Cardiac muscle cell (in vitro differentiated cells and primary cell): ENCODE measurements at regions not wholly inside any gene's neighbourhood (a gene's known extent, or its start where the extent isn't known, plus 50 kb on each side); places are given as distances from the start of the nearest gene placed in this dataset.

Experiments used
- DNase-seq, 2 donors: peaks; one replicate each; pipeline versions ENCODE4 v3.0.0 to v3.0.0-alpha.2; 2010 to 2017; ENCODE audit warnings: low read depth in 1 of 2, low spot score in 1 of 2
- H3K27ac ChIP-seq: fragments of 200-600 bp; sonication (generic); 2 replicates; pipeline ENCODE4 v1.5.1; 2016
- H3K27me3 ChIP-seq: fragments of 200-600 bp; sonication (generic); 2 replicates; pipeline ENCODE4 v1.6.0; 2016; ENCODE audit warnings: control low read depth
- H3K36me3 ChIP-seq: fragments of 200-600 bp; sonication (generic); 2 replicates; pipeline ENCODE4 v1.5.1; 2016; ENCODE audit warnings: control low read depth
- H3K4me1 ChIP-seq: fragments of 200-600 bp; sonication (generic); 2 replicates; pipeline ENCODE4 v1.8.1; 2017; ENCODE audit warnings: low read depth, mild to moderate bottlenecking, mixed run types
- H3K4me3 ChIP-seq: fragments of 200-600 bp; sonication (generic); 2 replicates; pipeline ENCODE4 v1.5.1; 2016; ENCODE audit warnings: mild to moderate bottlenecking
- H3K9me3 ChIP-seq: fragments of 200-600 bp; sonication (generic); 2 replicates; pipeline ENCODE4 v1.5.1; 2017; ENCODE audit warnings: low read depth, mild to moderate bottlenecking, control low read depth
- CTCF ChIP-seq: IDR thresholded peaks from 2 replicates; pipeline ENCODE4 v1.5.1; 2012; ENCODE audit warnings: low read depth, mild to moderate bottlenecking, low read length

GRCh38 chr14:71196921-71197320 lies 289.7 kb downstream of the PCNX1 start:
- no peaks in the 10 kb centered on the region for H3K36me3 ChIP-seq
- H3K27ac ChIP-seq = no peak overlapping the region
- peaks cover 4% of the 10 kb centered on the region for H3K27me3 ChIP-seq
- H3K9me3 ChIP-seq = no peaks in the 10 kb centered on the region
- no peak overlapping the region for H3K4me3 ChIP-seq
- no peaks in the 10 kb centered on the region for H3K4me1 ChIP-seq
- no peak for DNase-seq
- TF ChIP-seq CTCF = no peak

GRCh38 chr14:71198687-71199086 lies 291.4 kb downstream of the PCNX1 start:
- H3K27me3 ChIP-seq = peaks cover 7% of the 10 kb centered on the region
- no peaks in the 10 kb centered on the region for H3K4me1 ChIP-seq
- no peak for TF ChIP-seq CTCF
- no peak overlapping the region for H3K27ac ChIP-seq
- no peaks in the 10 kb centered on the region for H3K36me3 ChIP-seq
- H3K4me3 ChIP-seq = no peak overlapping the region
- no peak for DNase-seq
- no peaks in the 10 kb centered on the region for H3K9me3 ChIP-seq

GRCh38 chr14:71201840-71202239 lies 294.6 kb downstream of the PCNX1 start:
- Histone ChIP-seq H3K4me3 (no peak overlapping the region), H3K36me3 (no peaks in the 10 kb centered on the region), H3K27me3 (peaks cover 3% of the 10 kb centered on the region), H3K9me3 (no peaks in the 10 kb centered on the region), H3K4me1 (no peaks in the 10 kb centered on the region), H3K27ac (no peak overlapping the region)
- TF ChIP-seq CTCF = no peak
- no peak for DNase-seq

GRCh38 chr14:71202881-71203280 lies 295.6 kb downstream of the PCNX1 start:
- Histone ChIP-seq H3K4me1 (no peaks in the 10 kb centered on the region), H3K27me3 (peaks cover 3% of the 10 kb centered on the region), H3K36me3 (no peaks in the 10 kb centered on the region), H3K4me3 (no peak overlapping the region), H3K9me3 (no peaks in the 10 kb centered on the region), H3K27ac (no peak overlapping the region)
- DNase-seq = peak in 1 of 2 donors; percentile 63
- TF ChIP-seq CTCF = no peak

- no peak overlapping the region for H3K4me3 ChIP-seq
- no peak overlapping the region for H3K27ac ChIP-seq
- H3K36me3 ChIP-seq = no peaks in the 10 kb centered on the region
- no peaks in the 10 kb centered on the region for H3K9me3 ChIP-seq
- H3K27me3 ChIP-seq = peaks cover 3% of the 10 kb centered on the region
- no peaks in the 10 kb centered on the region for H3K4me1 ChIP-seq
- no peak for DNase-seq
- TF ChIP-seq CTCF = no peak
Measured at GRCh38 chr14:71203306-71203705, 296.0 kb downstream of the PCNX1 start.

GRCh38 chr14:71204231-71204630 lies 297.0 kb downstream of the PCNX1 start:
- no peak for TF ChIP-seq CTCF
- DNase-seq = no peak
- no peak overlapping the region for H3K4me3 ChIP-seq
- H3K9me3 ChIP-seq = no peaks in the 10 kb centered on the region
- H3K27me3 ChIP-seq = peaks cover 3% of the 10 kb centered on the region
- H3K27ac ChIP-seq = no peak overlapping the region
- H3K4me1 ChIP-seq = no peaks in the 10 kb centered on the region
- H3K36me3 ChIP-seq = no peaks in the 10 kb centered on the region
